GM13977 (cell line): ENCODE measurements at regions not wholly inside any gene's neighbourhood (a gene's known extent, or its start where the extent isn't known, plus 50 kb on each side); places are given as distances from the start of the nearest gene placed in this dataset.
"Not testable (repeated sequence)": the region's sequence is repeated elsewhere in the genome, so short reads cannot be mapped to it uniquely, and the experiment has no call there.

Source experiments
- DNase-seq: peaks from one replicate; pipeline ENCODE4 v3.0.0; 2012; ENCODE audit warnings: low spot score
- in situ Hi-C: fragments of 300-500 bp; cut with MboI; formaldehyde crosslinking; loops from one replicate; pipeline ENCODE4 v1.12.0; 2022; ENCODE audit warnings: low sequenced_read_pairs, low pct_unique_long_range_greater_than_20kb, mixed read lengths, inconsistent platforms; ENCODE audit not compliant: unreplicated experiment
- TF ChIP-seq, protein P1 (sequence below): IDR thresholded peaks from 2 replicates; pipeline ENCODE4 v1.5.1; 2012; ENCODE audit warnings: mild to moderate bottlenecking, control low read depth; ENCODE audit not compliant: insufficient read depth; ENCODE audit errors: extremely low read depth, missing control alignments

DNA sequence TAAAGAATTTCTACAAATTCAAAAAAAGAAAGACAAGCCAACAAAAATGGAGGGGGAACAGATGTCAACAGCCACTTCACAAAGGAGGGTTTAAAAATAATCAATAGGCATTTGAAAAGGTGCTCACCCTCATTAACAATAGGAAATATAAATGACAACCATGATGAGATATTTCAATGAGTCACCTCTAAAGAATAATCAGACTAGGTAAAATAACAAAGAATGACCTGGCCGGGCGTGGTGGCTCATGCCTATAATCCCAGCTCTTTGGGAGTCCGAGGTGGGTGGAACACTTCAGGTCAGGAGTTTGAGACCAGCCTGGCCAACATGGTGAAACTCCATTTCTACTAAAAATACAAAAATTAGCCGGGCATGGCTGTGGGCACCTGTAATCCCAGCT lies 133.6 kb downstream of the KCNE4 start:
- TF ChIP-seq, protein P1, sequence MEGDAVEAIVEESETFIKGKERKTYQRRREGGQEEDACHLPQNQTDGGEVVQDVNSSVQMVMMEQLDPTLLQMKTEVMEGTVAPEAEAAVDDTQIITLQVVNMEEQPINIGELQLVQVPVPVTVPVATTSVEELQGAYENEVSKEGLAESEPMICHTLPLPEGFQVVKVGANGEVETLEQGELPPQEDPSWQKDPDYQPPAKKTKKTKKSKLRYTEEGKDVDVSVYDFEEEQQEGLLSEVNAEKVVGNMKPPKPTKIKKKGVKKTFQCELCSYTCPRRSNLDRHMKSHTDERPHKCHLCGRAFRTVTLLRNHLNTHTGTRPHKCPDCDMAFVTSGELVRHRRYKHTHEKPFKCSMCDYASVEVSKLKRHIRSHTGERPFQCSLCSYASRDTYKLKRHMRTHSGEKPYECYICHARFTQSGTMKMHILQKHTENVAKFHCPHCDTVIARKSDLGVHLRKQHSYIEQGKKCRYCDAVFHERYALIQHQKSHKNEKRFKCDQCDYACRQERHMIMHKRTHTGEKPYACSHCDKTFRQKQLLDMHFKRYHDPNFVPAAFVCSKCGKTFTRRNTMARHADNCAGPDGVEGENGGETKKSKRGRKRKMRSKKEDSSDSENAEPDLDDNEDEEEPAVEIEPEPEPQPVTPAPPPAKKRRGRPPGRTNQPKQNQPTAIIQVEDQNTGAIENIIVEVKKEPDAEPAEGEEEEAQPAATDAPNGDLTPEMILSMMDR = no peak
- DNase-seq = no peak
- in situ Hi-C loops = no loop called here

DNA sequence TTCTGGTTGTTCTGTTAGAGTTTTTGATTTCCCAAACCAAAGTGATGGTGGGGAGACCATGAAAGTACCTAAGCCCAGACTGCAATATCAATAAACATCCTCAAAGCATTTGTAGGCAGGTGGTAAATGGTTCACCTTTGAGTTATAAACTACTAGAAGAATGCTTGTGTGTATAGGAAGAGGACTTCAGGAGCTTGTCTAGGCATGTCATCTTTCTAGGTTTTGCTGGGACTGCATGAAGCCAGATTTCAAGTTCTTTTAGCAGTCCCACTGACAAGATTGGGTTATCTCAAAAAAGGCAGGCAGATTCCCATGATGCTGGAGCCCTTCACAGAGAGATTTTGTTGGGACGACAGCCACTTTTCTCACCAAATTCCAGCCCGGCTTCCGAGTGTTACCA lies 135.3 kb downstream of the KCNE4 start:
- in situ Hi-C loops = no loop called here
- DNase-seq = no peak
- TF ChIP-seq, protein P1 = no peak

DNA sequence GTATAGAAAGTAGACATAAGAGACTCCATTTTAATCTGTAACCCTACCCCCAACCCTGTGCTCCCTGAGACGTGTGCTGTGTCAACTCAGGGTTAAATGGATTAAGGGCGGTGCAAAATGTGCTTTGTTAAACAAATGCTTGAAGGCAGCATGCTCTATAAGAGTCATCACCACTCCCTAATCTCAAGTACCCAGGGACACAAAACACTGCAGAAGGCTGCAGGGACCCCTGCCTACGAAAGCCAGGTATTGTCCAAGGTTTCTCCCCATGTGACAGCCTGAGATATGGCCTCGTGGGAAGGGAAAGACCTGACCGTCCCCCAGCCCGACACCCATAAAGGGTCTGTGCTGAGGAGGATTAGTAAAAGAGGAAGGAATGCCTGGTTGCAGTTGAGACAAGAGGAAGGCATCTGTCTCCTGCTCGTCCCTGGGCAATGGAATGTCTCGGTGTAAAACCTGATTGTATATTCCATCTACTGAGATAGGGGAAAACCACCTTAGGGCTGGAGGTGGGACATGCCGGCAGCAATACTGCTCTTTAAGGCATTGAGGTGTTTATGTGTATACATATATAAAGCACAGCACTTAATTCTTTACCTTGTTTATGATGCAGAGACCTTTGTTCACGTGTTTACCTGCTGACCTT lies 138.7 kb downstream of the KCNE4 start:
- in situ Hi-C loops, DNase-seq: not testable (repeated sequence)

DNA sequence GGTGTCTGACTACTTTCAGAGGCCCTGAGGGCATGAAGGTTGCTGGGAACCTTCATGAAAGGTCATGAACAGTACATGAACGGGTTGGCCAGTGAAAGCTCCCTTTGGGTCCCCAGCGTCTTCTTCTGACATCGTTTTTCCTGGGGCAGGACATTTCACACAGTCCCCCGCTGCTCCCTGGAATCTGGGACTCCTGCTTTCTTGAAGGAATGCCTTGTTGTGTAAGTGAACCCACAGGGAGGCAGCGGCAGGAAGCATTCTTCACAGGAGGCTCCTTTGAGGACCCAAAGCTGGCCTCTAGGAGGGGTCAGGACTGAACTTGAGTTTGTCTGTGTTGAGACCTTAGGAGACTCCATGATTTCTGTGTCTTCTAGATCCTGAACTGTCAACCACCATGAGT lies 144.3 kb downstream of the KCNE4 start:
- in situ Hi-C loops = no loop called here
- TF ChIP-seq, protein P1 = no peak
- no peak for DNase-seq

DNA sequence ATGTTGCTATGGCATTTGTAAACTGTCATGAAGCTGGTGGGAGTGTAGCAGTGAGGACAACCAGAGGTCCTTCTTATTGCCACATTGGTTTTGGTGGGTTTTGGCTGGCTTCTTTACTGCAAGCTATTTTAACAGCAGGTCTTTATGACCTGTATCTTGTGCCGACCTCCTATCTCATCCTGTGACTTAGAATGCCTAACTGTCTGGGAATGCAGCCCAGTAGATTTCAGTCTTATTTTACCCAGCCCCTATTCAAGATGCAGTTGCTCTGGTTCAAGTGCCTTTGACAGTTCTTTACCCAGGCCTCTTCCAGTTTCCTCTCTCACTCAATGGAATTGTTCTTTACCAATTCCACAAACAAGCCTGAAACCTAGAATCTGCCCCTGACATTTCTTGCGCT lies 145.1 kb downstream of the KCNE4 start:
- no peak for DNase-seq
- in situ Hi-C loops = no loop called here
- TF ChIP-seq, protein P1 = no peak

DNA sequence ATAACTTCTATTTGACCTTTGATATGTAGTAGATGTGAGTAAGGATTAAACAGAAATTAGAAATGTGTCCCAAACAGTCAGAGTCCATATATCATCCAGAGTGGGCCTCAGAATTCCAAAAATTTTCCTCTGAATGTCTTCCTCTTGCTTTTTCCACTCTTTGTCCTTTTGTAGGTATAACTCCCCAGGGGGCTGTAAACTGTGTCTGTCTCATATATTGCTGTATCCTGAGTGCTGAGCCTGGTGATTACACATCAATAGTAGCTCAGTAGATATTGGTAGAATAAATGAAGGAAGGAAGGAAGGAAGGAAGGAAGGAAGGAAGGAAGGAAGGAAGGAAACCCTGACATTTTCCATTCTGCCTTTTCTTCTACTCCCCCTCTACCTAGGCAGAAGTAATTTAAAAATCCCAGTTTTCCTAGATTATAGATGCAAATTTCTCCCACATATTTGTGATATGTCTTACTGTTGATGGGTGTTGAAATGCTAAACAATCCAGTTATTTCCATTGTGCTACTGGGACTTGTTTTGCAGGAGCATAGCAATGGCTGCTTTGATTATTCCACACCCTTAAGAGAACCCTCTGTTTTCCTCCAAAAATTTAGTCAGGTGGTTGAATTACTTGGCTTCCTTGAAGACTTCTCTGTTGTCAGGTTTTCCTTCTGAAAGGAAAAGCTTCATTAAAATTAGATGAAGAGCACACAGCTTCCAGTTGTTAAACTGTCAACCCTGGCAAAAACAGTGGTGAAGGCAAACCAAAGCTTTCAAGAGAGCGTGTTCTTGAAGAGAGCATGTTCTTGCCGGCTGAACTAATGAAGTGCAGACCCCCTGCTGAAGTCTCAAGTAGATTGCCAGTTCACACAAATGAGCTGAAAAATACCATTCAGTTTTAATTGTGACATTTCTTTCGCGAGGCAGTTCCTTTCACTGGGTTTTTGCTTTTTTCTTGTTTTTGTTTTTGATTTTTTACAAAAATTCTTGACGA lies 147.8 kb downstream of the KCNE4 start:
- TF ChIP-seq, protein P1 = no peak
- no peak for DNase-seq
- in situ Hi-C loops = no loop called here
